GM19025 (cell line): ENCODE measurements at regions not wholly inside any gene's neighbourhood (a gene's known extent, or its start where the extent isn't known, plus 50 kb on each side); places are given as distances from the start of the nearest gene placed in this dataset.
A peak's percentile ranks its signal among the peaks of the same experiment; 100 is the strongest.

ENCODE experiments used
- ATAC-seq: cut with Tn5 transposase; IDR thresholded peaks from one replicate; pipeline ENCODE4 v1.9.1; 2021; ENCODE audit warnings: mild to moderate bottlenecking, low read depth, moderate library complexity; ENCODE audit not compliant: unreplicated experiment

GRCh38 chr6:15781890-15782289, 119.1 kb upstream of the DTNBP1 start:
- ATAC-seq, result no peak

GRCh38 chr6:15781333-15781732, 118.5 kb upstream of the DTNBP1 start:
- no peak for ATAC-seq

GRCh38 chr6:15780437-15780836, 117.6 kb upstream of the DTNBP1 start:
- ATAC-seq, result no peak

- ATAC-seq, result no peak
These were observed 116.9 kb upstream of the DTNBP1 start for GRCh38 chr6:15779726-15780125.

GRCh38 chr6:15776458-15776980, 113.7 kb upstream of the DTNBP1 start:
- ATAC-seq, result no peak

GRCh38 chr6:15775741-15776140, 112.9 kb upstream of the DTNBP1 start:
- ATAC-seq, result no peak

GRCh38 chr6:15775076-15775634, 112.3 kb upstream of the DTNBP1 start:
- no peak for ATAC-seq

GRCh38 chr6:15773806-15774410, 111.1 kb upstream of the DTNBP1 start:
- ATAC-seq, result no peak

GRCh38 chr6:15770347-15771143, 107.7 kb upstream of the DTNBP1 start:
- ATAC-seq, result peak; percentile 85

- ATAC-seq, result no peak
These were observed 106.7 kb upstream of the DTNBP1 start for GRCh38 chr6:15769511-15770018.

GRCh38 chr6:15768999-15769398, 106.2 kb upstream of the DTNBP1 start:
- ATAC-seq, result no peak

GRCh38 chr6:15763837-15764236, 101.0 kb upstream of the DTNBP1 start:
- ATAC-seq, result no peak

GRCh38 chr6:15763364-15763763, 100.5 kb upstream of the DTNBP1 start:
- no peak for ATAC-seq

- no peak for ATAC-seq
These were observed 98.2 kb upstream of the DTNBP1 start for GRCh38 chr6:15761045-15761502.

GRCh38 chr6:15758631-15759215, 95.9 kb upstream of the DTNBP1 start:
- ATAC-seq, result no peak

- no peak for ATAC-seq
These were observed 92.7 kb upstream of the DTNBP1 start for GRCh38 chr6:15755526-15755925.

- ATAC-seq, result no peak
These were observed 91.9 kb upstream of the DTNBP1 start for GRCh38 chr6:15754706-15755079.

- ATAC-seq, result no peak
These were observed 91.3 kb upstream of the DTNBP1 start for GRCh38 chr6:15754035-15754705.

GRCh38 chr6:15752820-15753219, 90.0 kb upstream of the DTNBP1 start:
- no peak for ATAC-seq

- ATAC-seq, result no peak
These were observed 89.0 kb upstream of the DTNBP1 start for GRCh38 chr6:15751721-15752350.
